ENCODE measurements at regions not wholly inside any gene's neighbourhood (a gene's known extent, or its start where the extent isn't known, plus 50 kb on each side); places are given as distances from the start of the nearest gene placed in this dataset.

- H3K27me3 Mint-ChIP-seq, result no peaks in the 10 kb centered on the region
- no peak for ATAC-seq (ENCODE audit: poor library complexity)
- Histone ChIP-seq H3K27ac (ENCODE audit: low read depth in 1 of 2, low read length in 2 of 2) (no peak overlapping the region), H3K27me3 (ENCODE audit: control insufficient read depth in 1 of 2, insufficient read depth in 2 of 2, low read length in 2 of 2) (no peaks in the 10 kb centered on the region), H3K36me3 (ENCODE audit: insufficient read depth, low read length) (no peaks in the 10 kb centered on the region), H3K4me3 (ENCODE audit: low read length) (no peak overlapping the region), H3K4me1 (ENCODE audit: insufficient read depth, low read length) (no peaks in the 10 kb centered on the region), H3K9me3 (ENCODE audit: control insufficient read depth in 1 of 2, insufficient read depth in 1 of 2, low read length in 2 of 2) (peaks cover 0 to 5% of the 10 kb centered on the region in 2 experiments)
- no peak overlapping the region for H3K4me3 Mint-ChIP-seq
- peaks cover 16% of the 10 kb centered on the region for H3K9me3 Mint-ChIP-seq
- ChIA-PET CTCF (no interaction called here), POLR2A (no interaction called here)
- H3K27ac Mint-ChIP-seq, result no peak overlapping the region
- intact Hi-C loops (cut with DNase I, micrococcal nuclease), result no loop called here
- no peaks in the 10 kb centered on the region for H3K36me3 Mint-ChIP-seq (ENCODE audit: low read depth)
- no peaks in the 10 kb centered on the region for H3K4me1 Mint-ChIP-seq (ENCODE audit: low read depth)
- DNase-seq, result no peak
- no peak for TF ChIP-seq CTCF (IDR thresholded peaks at IDR 0.05)
Measured at GRCh38 chr14:83019744-83020414, 1486.2 kb upstream of the SEL1L start.

GRCh38 chr14:83021323-83021722 lies 1487.7 kb upstream of the SEL1L start:
- intact Hi-C loops (cut with DNase I, micrococcal nuclease), result no loop called here
- Mint-ChIP-seq H3K27me3 (no peaks in the 10 kb centered on the region), H3K4me3 (no peak overlapping the region), H3K4me1 (ENCODE audit: low read depth) (no peaks in the 10 kb centered on the region), H3K27ac (no peak overlapping the region), H3K9me3 (peaks cover 19% of the 10 kb centered on the region), H3K36me3 (ENCODE audit: low read depth) (no peaks in the 10 kb centered on the region)
- TF ChIP-seq CTCF (IDR thresholded peaks at IDR 0.05), result no peak
- no peak for ATAC-seq (ENCODE audit: poor library complexity)
- no peak for DNase-seq
- ChIA-PET CTCF (no interaction called here), POLR2A (no interaction called here)
- peaks cover 0 to 5% of the 10 kb centered on the region in 2 experiments for H3K9me3 ChIP-seq (ENCODE audit: control insufficient read depth in 1 of 2, insufficient read depth in 1 of 2, low read length in 2 of 2)
- H3K4me3 ChIP-seq (ENCODE audit: low read length), result no peak overlapping the region
- no peaks in the 10 kb centered on the region for H3K36me3 ChIP-seq (ENCODE audit: insufficient read depth, low read length)
- no peaks in the 10 kb centered on the region for H3K27me3 ChIP-seq (ENCODE audit: control insufficient read depth in 1 of 2, insufficient read depth in 2 of 2, low read length in 2 of 2)
- H3K27ac ChIP-seq (ENCODE audit: low read depth in 1 of 2, low read length in 2 of 2), result no peak overlapping the region
- no peaks in the 10 kb centered on the region for H3K4me1 ChIP-seq (ENCODE audit: insufficient read depth, low read length)

GRCh38 chr14:83023369-83023768 lies 1489.7 kb upstream of the SEL1L start:
- H3K36me3 Mint-ChIP-seq (ENCODE audit: low read depth), result no peaks in the 10 kb centered on the region
- ChIA-PET POLR2A (no interaction called here), CTCF (no interaction called here)
- no peak overlapping the region for H3K27ac Mint-ChIP-seq
- no peaks in the 10 kb centered on the region for H3K4me1 Mint-ChIP-seq (ENCODE audit: low read depth)
- no peak overlapping the region for H3K4me3 Mint-ChIP-seq
- no peak overlapping the region for H3K27ac ChIP-seq (ENCODE audit: low read depth in 1 of 2, low read length in 2 of 2)
- ATAC-seq (ENCODE audit: poor library complexity) (no peak), DNase-seq (no peak)
- TF ChIP-seq CTCF (IDR thresholded peaks at IDR 0.05), result no peak
- intact Hi-C loops (cut with DNase I, micrococcal nuclease), result no loop called here
- no peaks in the 10 kb centered on the region for H3K36me3 ChIP-seq (ENCODE audit: insufficient read depth, low read length)
- H3K4me1 ChIP-seq (ENCODE audit: insufficient read depth, low read length), result no peaks in the 10 kb centered on the region
- H3K27me3 Mint-ChIP-seq, result no peaks in the 10 kb centered on the region
- no peaks in the 10 kb centered on the region for H3K27me3 ChIP-seq (ENCODE audit: control insufficient read depth in 1 of 2, insufficient read depth in 2 of 2, low read length in 2 of 2)
- H3K9me3 ChIP-seq (ENCODE audit: control insufficient read depth in 1 of 2, insufficient read depth in 1 of 2, low read length in 2 of 2), result peaks cover 0 to 5% of the 10 kb centered on the region in 2 experiments
- no peak overlapping the region for H3K4me3 ChIP-seq (ENCODE audit: low read length)
- H3K9me3 Mint-ChIP-seq, result peaks cover 17% of the 10 kb centered on the region

Measured in CD4-positive, alpha-beta T cell (primary cell).